ENCODE measurements at regions not wholly inside any gene's neighbourhood (a gene's known extent, or its start where the extent isn't known, plus 50 kb on each side); places are given as distances from the start of the nearest gene placed in this dataset.
"Not testable (repeated sequence)": the region's sequence is repeated elsewhere in the genome, so short reads cannot be mapped to it uniquely, and the experiment has no call there.

- no peaks in the 10 kb centered on the region for H3K36me3 Mint-ChIP-seq
- no peak overlapping the region for H3K4me3 Mint-ChIP-seq
- H3K27ac Mint-ChIP-seq: no peak overlapping the region
- H3K4me1 Mint-ChIP-seq: no peaks in the 10 kb centered on the region
- peaks cover 18% of the 10 kb centered on the region for H3K9me3 Mint-ChIP-seq
- DNase-seq (ENCODE audit: low spot score in 2 of 2): no peak
- ATAC-seq: no peak
Measured at GRCh38 chr3:191919491-191920026, 458.6 kb downstream of the PYDC2 start.

GRCh38 chr3:191922570-191922969 is 461.6 kb downstream of the PYDC2 start:
- H3K27ac Mint-ChIP-seq: no peak overlapping the region
- ATAC-seq (no peak), DNase-seq (ENCODE audit: low spot score in 2 of 2) (no peak)
- no peaks in the 10 kb centered on the region for H3K4me1 Mint-ChIP-seq
- no peak overlapping the region for H3K4me3 Mint-ChIP-seq
- H3K36me3 Mint-ChIP-seq: no peaks in the 10 kb centered on the region
- peaks cover 12% of the 10 kb centered on the region for H3K9me3 Mint-ChIP-seq

GRCh38 chr3:191927183-191927817 is 466.3 kb downstream of the PYDC2 start:
- not testable (repeated sequence) for H3K4me1 Mint-ChIP-seq; H3K27ac Mint-ChIP-seq; DNase-seq (ENCODE audit: low spot score in 2 of 2); ATAC-seq; H3K4me3 Mint-ChIP-seq; H3K36me3 Mint-ChIP-seq
- peaks cover 16% of the 10 kb centered on the region for H3K9me3 Mint-ChIP-seq

GRCh38 chr3:191927998-191928397 is 467.0 kb downstream of the PYDC2 start:
- H3K9me3 Mint-ChIP-seq: peaks cover 16% of the 10 kb centered on the region
- H3K4me3 Mint-ChIP-seq; DNase-seq (ENCODE audit: low spot score in 2 of 2); H3K27ac Mint-ChIP-seq; H3K4me1 Mint-ChIP-seq; H3K36me3 Mint-ChIP-seq; ATAC-seq: not testable (repeated sequence)

GRCh38 chr3:191944835-191945234 is 483.9 kb downstream of the PYDC2 start:
- DNase-seq (ENCODE audit: low spot score in 2 of 2) (no peak), ATAC-seq (no peak)
- no peak overlapping the region for H3K27ac Mint-ChIP-seq
- H3K4me1 Mint-ChIP-seq: no peaks in the 10 kb centered on the region
- no peaks in the 10 kb centered on the region for H3K36me3 Mint-ChIP-seq
- H3K4me3 Mint-ChIP-seq: no peak overlapping the region
- peaks cover 5% of the 10 kb centered on the region for H3K9me3 Mint-ChIP-seq

GRCh38 chr3:191952186-191952585 is 491.2 kb downstream of the PYDC2 start:
- H3K27ac Mint-ChIP-seq: no peak overlapping the region
- H3K4me1 Mint-ChIP-seq: no peaks in the 10 kb centered on the region
- DNase-seq (ENCODE audit: low spot score in 2 of 2) (no peak), ATAC-seq (no peak)
- no peaks in the 10 kb centered on the region for H3K36me3 Mint-ChIP-seq
- H3K4me3 Mint-ChIP-seq: no peak overlapping the region
- H3K9me3 Mint-ChIP-seq: peaks cover 4% of the 10 kb centered on the region

GRCh38 chr3:191952609-191953008 is 491.6 kb downstream of the PYDC2 start:
- H3K4me1 Mint-ChIP-seq: no peaks in the 10 kb centered on the region
- no peak overlapping the region for H3K27ac Mint-ChIP-seq
- H3K9me3 Mint-ChIP-seq: peaks cover 2% of the 10 kb centered on the region
- DNase-seq (ENCODE audit: low spot score in 2 of 2): no peak
- ATAC-seq: no peak
- H3K36me3 Mint-ChIP-seq: no peaks in the 10 kb centered on the region
- no peak overlapping the region for H3K4me3 Mint-ChIP-seq

GRCh38 chr3:191958980-191959671 is 498.2 kb downstream of the PYDC2 start:
- Mint-ChIP-seq H3K27ac (no peak overlapping the region), H3K36me3 (no peaks in the 10 kb centered on the region), H3K4me1 (no peaks in the 10 kb centered on the region), H3K9me3 (peaks cover 6% of the 10 kb centered on the region), H3K4me3 (no peak overlapping the region)
- DNase-seq (ENCODE audit: low spot score in 2 of 2): no peak
- ATAC-seq: no peak

- no peaks in the 10 kb centered on the region for H3K36me3 Mint-ChIP-seq
- no peak overlapping the region for H3K27ac Mint-ChIP-seq
- no peaks in the 10 kb centered on the region for H3K4me1 Mint-ChIP-seq
- no peak overlapping the region for H3K4me3 Mint-ChIP-seq
- DNase-seq (ENCODE audit: low spot score in 2 of 2) (no peak), ATAC-seq (no peak)
- H3K9me3 Mint-ChIP-seq: peaks cover 6% of the 10 kb centered on the region
Measured at GRCh38 chr3:191959876-191960413, 499.0 kb downstream of the PYDC2 start.

GRCh38 chr3:191961022-191961421 is 500.1 kb downstream of the PYDC2 start:
- no peak overlapping the region for H3K27ac Mint-ChIP-seq
- no peak for DNase-seq (ENCODE audit: low spot score in 2 of 2)
- H3K9me3 Mint-ChIP-seq: peaks cover 8% of the 10 kb centered on the region
- no peak for ATAC-seq
- no peak overlapping the region for H3K4me3 Mint-ChIP-seq
- no peaks in the 10 kb centered on the region for H3K4me1 Mint-ChIP-seq
- H3K36me3 Mint-ChIP-seq: no peaks in the 10 kb centered on the region

GRCh38 chr3:191961529-191961928 is 500.6 kb downstream of the PYDC2 start:
- no peak for ATAC-seq
- Mint-ChIP-seq H3K9me3 (peaks cover 8% of the 10 kb centered on the region), H3K4me1 (no peaks in the 10 kb centered on the region), H3K4me3 (no peak overlapping the region), H3K27ac (no peak overlapping the region), H3K36me3 (no peaks in the 10 kb centered on the region)
- no peak for DNase-seq (ENCODE audit: low spot score in 2 of 2)

GRCh38 chr3:191962324-191962723 is 501.4 kb downstream of the PYDC2 start:
- Mint-ChIP-seq H3K4me1 (no peaks in the 10 kb centered on the region), H3K36me3 (no peaks in the 10 kb centered on the region), H3K4me3 (no peak overlapping the region), H3K27ac (no peak overlapping the region), H3K9me3 (peaks cover 8% of the 10 kb centered on the region)
- ATAC-seq: no peak
- no peak for DNase-seq (ENCODE audit: low spot score in 2 of 2)

GRCh38 chr3:191963182-191963581 is 502.2 kb downstream of the PYDC2 start:
- Mint-ChIP-seq H3K27ac (no peak overlapping the region), H3K4me1 (no peaks in the 10 kb centered on the region), H3K36me3 (no peaks in the 10 kb centered on the region), H3K9me3 (peaks cover 8% of the 10 kb centered on the region), H3K4me3 (no peak overlapping the region)
- ATAC-seq (no peak), DNase-seq (ENCODE audit: low spot score in 2 of 2) (no peak)

- no peak for DNase-seq (ENCODE audit: low spot score in 2 of 2)
- H3K4me3 Mint-ChIP-seq: no peak overlapping the region
- H3K9me3 Mint-ChIP-seq: peaks cover 2% of the 10 kb centered on the region
- no peaks in the 10 kb centered on the region for H3K36me3 Mint-ChIP-seq
- H3K27ac Mint-ChIP-seq: no peak overlapping the region
- no peaks in the 10 kb centered on the region for H3K4me1 Mint-ChIP-seq
- no peak for ATAC-seq
Measured at GRCh38 chr3:191966556-191966955, 505.6 kb downstream of the PYDC2 start.

- ATAC-seq: no peak
- Mint-ChIP-seq H3K27ac (no peak overlapping the region), H3K4me3 (no peak overlapping the region), H3K36me3 (no peaks in the 10 kb centered on the region), H3K4me1 (no peaks in the 10 kb centered on the region), H3K9me3 (peaks cover 2% of the 10 kb centered on the region)
- DNase-seq (ENCODE audit: low spot score in 2 of 2): no peak
Measured at GRCh38 chr3:191968299-191968698, 507.3 kb downstream of the PYDC2 start.
